NCI-H146 treated with DMSO at 0.1 percent for 48 hours (cell line): ENCODE measurements at regions not wholly inside any gene's neighbourhood (a gene's known extent, or its start where the extent isn't known, plus 50 kb on each side); places are given as distances from the start of the nearest gene placed in this dataset.
"Not testable (repeated sequence)": the region's sequence is repeated elsewhere in the genome, so short reads cannot be mapped to it uniquely, and the experiment has no call there.

Source experiments
- DNase-seq: peaks from one replicate; lab custom pipeline; 2025; ENCODE audit not compliant: unreplicated experiment; lab: John Stamatoyannopoulos, UW

DNA sequence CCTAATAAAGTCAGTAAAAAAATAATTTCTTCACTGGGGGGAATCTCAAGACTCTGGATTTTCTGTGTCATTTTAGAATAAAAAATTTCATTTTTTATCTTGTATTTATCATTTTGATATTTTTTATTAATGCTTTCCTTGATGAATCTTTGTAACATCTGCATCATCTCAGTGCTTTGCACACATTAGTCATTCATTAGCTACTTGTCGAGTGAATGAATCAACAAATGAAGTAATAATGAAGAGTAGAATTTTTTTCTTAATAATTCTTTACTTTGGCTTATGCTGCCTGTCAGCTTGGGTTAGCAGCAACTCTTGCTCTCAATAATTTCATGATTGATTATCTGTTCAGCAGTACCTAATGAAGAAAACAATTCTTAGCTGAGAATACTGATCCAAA is 530.8 kb downstream of the GRXCR1 start:
- no peak for DNase-seq

GRCh38 chr4:43425206-43425605 is 532.7 kb downstream of the GRXCR1 start:
- DNase-seq = no peak

DNA sequence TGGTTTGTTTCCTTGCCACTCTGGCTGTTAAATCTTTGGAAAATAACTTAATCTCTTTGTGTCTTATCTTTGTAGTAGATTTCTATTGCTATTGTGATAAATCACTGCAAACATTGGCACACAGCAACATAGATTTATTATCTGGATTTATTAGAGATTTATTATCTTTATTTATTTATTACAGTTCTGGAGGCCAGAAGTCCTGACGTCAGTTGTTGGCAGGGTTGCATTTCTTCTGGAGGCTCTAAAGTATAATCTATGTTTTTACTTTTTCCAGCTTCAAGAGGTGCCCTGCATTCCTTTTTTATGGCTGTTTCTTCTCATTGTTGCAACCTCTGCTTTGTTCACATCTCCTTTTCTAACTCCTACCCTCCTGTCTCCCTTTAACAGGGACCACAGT is 542.8 kb downstream of the GRXCR1 start:
- DNase-seq = no peak

- DNase-seq = no peak
Measured at GRCh38 chr4:43452948-43453347, 560.4 kb downstream of the GRXCR1 start.

GRCh38 chr4:43456383-43456782 is 563.9 kb downstream of the GRXCR1 start:
- no peak for DNase-seq

- DNase-seq = no peak
Measured at GRCh38 chr4:43457866-43458265, 565.4 kb downstream of the GRXCR1 start.

GRCh38 chr4:43458293-43458692 is 565.8 kb downstream of the GRXCR1 start:
- no peak for DNase-seq

DNA sequence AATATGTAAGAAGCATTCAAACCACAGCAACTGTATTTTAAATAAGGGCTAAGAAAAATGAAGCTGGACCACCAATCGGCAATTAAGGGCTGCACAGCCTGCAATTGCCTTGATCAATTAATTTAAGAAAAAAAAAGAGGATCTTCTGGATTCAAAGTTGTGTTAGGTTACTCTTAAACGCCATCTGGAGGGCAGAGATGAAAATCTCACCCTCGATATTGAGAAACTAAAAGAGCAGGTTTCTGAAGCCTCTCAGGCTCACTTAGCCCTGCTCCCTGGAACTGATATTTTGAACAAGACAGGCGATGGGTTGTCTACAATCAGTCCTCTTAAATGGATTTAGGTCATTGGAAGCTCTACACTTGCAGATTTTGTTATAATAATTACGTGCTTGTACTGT is 579.4 kb downstream of the GRXCR1 start:
- DNase-seq = no peak

GRCh38 chr4:43481526-43481925 is 589.0 kb downstream of the GRXCR1 start:
- no peak for DNase-seq

GRCh38 chr4:43485196-43485595 is 592.7 kb downstream of the GRXCR1 start:
- DNase-seq = no peak

DNA sequence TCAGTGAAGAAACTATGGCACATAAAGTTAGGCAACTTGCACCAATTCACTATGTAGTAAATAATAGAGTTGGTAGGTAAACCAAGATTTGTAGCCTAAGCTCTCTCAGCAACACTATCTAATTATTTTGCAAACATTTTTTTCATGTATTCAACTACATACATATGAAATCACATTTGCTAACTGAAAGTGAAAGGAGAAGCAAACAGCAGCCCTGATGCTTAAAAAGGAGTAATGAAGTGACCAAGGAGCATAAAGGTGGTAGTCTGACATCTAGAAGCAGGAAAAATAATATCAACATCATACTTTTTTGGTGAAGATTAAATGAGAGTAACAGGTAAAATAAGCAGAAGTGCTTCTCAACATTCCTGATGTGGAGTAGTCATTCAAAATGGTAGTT is 603.7 kb downstream of the GRXCR1 start:
- no peak for DNase-seq

DNA sequence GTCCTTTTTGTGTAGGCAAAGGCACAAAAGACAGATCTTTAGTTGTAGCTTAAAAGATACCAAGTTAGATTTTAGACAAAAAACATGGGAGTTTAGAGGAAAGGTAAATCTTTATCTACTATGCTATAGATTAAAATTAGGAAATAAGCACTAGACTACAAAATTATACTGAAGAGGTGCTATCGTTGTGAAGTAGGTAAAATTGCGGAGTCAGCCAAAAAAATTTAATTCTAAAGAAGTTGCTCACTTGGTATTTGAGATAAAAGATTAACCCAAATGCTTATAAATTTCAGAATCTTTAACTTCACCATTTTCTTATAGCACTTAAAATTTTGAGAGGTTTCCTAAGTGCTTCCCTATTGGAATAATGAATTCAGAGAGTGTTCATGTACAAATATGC is 604.1 kb downstream of the GRXCR1 start:
- DNase-seq = no peak

DNA sequence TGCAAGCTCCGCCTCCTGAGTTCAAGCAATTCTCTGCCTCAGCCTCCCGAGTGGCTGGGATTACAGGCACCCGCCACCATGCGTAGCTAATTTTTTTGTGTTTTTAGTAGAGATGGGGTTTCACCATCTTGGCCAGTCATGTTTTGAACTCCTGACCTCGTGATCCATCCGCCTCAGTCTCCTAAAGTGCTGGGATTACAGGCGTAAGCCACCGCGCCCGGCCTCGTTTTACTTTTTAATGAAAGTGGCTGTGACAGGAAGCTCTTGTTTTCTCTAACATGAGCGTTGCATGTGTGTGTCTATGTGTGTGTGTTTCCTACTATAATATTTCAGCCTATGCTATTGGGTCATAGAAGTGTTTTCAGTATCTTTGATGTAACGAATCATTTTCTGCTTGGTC is 613.3 kb downstream of the GRXCR1 start:
- DNase-seq = not testable (repeated sequence)

- no peak for DNase-seq
Measured at GRCh38 chr4:43512253-43512652, 619.7 kb downstream of the GRXCR1 start.

GRCh38 chr4:43525646-43526045 is 633.1 kb downstream of the GRXCR1 start:
- no peak for DNase-seq

- no peak for DNase-seq
Measured at GRCh38 chr4:43547561-43547960, 655.0 kb downstream of the GRXCR1 start.

GRCh38 chr4:43550981-43551627 is 658.6 kb downstream of the GRXCR1 start:
- DNase-seq = no peak

DNA sequence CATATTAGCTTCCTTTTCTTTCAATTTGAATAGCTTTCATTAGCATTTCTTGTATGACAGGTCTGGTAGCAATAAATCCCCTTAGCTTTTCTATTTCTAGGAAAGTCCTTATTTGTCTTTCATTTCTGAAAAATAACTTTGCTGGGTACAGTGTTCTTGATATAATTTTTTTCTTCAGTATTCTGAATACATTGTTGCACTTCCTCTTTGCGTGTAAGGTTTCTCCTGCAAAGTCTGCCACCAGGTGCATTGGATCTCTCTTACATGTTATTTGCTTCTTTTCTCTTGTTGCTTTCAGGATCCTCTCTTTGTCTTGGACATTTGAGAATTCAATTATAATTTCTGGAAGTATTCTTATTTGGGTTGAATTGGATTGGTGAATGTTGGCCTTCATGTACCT is 663.7 kb downstream of the GRXCR1 start:
- no peak for DNase-seq

- DNase-seq = no peak
Measured at GRCh38 chr4:43560047-43560446, 667.5 kb downstream of the GRXCR1 start.

GRCh38 chr4:43564107-43564506 is 671.6 kb downstream of the GRXCR1 start:
- no peak for DNase-seq

- DNase-seq = no peak
Measured at GRCh38 chr4:43564591-43564990, 672.1 kb downstream of the GRXCR1 start.

- DNase-seq = no peak
Measured at GRCh38 chr4:43567644-43568043, 675.1 kb downstream of the GRXCR1 start.

DNA sequence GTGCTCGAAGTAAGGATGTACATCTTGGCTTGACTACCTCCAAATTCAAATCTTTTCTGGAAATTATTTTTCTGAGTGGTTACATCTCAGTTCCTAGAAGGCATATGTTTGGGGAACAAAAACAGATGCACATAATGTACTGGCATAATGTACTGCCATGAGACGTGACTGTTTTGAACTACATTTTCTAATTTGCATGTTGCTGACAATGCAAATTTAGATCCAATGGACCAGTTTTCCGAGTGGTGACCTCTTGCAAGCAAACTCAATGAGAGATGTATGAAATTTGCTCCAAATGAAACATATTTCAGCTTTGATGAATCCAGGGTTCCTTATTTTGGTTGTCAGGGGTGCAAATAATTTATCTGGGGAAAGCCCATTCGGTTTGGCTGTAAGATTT is 694.3 kb downstream of the GRXCR1 start:
- DNase-seq = no peak

DNA sequence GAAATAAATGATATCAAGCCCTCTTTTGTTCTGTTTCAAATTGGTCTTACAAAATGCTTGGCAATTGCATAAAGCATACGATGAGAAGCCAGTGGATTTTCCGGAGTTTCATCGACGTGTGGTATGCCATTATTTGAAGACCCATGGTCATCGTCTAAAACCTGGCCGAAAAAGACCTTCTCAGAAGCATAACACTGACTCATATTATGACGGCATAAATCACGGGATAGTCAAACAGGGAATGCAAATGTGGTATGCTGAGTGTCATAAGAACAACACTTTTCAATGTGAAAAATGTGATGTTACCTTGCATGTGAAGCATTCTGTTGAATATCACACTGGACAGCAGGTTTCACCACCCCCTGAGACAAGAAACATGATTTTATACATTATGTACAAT is 695.2 kb downstream of the GRXCR1 start:
- no peak for DNase-seq
